Activated T-cell treated with anti-CD3 and anti-CD28 coated beads, Interleukin-2, amount 50 U/mL, for 72 hours (primary cell): ENCODE measurements at regions not wholly inside any gene's neighbourhood (a gene's known extent, or its start where the extent isn't known, plus 50 kb on each side); places are given as distances from the start of the nearest gene placed in this dataset.

Experiments used
- ATAC-seq, 2 donors: fragments of 150-1000 bp; cut with Tn5 transposase; replicated peaks in 1 of 2; 2 replicates each; pipeline ENCODE4 v1.10.0; 2021; ENCODE audit warnings: moderate library complexity in 2 of 2, mild to moderate bottlenecking in 1 of 2
- DNase-seq, 2 donors: peaks; one replicate each; pipeline ENCODE4 v3.0.0; 2021 to 2022; ENCODE audit warnings: mixed read lengths in 1 of 2
- H3K27ac Mint-ChIP-seq: one replicate; pipeline ENCODE4 v1.8.0; 2022; ENCODE audit warnings: mild to moderate bottlenecking, moderate library complexity, mixed read lengths
- H3K27me3 Mint-ChIP-seq: one replicate; pipeline ENCODE4 v1.8.0; 2022; ENCODE audit warnings: low read depth, mixed read lengths
- H3K36me3 Mint-ChIP-seq, 2 donors: one replicate each; pipeline ENCODE4 v1.8.0; 2022; ENCODE audit warnings: mixed read lengths in 2 of 2, mild to moderate bottlenecking in 1 of 2; ENCODE audit not compliant: insufficient read depth in 2 of 2
- H3K4me1 Mint-ChIP-seq: one replicate; pipeline ENCODE4 v1.8.0; 2022; ENCODE audit warnings: low read depth, mixed read lengths
- H3K4me3 Mint-ChIP-seq, 2 donors: one replicate each; pipeline ENCODE4 v1.8.0; 2022; ENCODE audit warnings: mild to moderate bottlenecking in 2 of 2, mixed read lengths in 2 of 2, moderate library complexity in 2 of 2
- H3K9me3 Mint-ChIP-seq, 2 donors: one replicate each; pipeline ENCODE4 v1.8.0; 2022; ENCODE audit warnings: mixed read lengths in 2 of 2

DNA sequence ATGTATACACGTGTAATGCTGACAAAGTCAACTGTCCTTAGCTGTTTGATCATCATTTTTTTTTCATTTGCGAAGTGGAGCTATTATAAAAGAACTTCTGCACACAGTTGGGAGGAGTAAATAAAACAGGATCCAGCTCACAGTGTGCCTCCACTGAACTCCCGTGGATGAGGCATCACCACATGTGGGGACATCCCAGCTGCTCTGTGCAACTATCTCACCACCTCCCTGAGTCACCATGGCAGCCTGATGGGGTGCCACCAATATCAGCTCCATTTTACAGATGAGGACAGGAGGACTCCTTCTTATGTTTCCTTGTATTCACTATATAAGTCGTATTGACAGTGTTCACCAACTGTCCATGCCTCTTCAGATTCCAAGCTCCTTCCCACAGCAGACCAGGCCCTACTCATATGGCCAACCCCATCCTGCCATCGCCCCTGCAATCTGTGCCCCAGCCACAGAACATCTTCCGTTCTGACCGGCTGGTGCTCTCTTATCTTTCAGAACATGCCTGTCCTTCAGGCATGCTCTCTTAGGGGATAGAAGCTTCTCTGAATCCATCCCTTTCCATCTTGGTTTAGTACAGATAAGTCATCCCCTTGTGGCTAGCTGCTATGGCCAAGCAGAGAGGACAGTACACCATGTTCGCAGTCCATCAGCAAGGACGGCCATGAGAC, 288.1 kb downstream of the RNF144A start:
- ATAC-seq (no peak), DNase-seq (no peak)
- H3K27ac Mint-ChIP-seq = no peak overlapping the region

GRCh38 chr2:7206111-7206810, 289.0 kb downstream of the RNF144A start:
- no peak overlapping the region for H3K27ac Mint-ChIP-seq
- H3K4me1 Mint-ChIP-seq = peaks cover 5% of the 10 kb centered on the region
- DNase-seq (no peak), ATAC-seq (no peak)
- no peaks in the 10 kb centered on the region for H3K9me3 Mint-ChIP-seq
- H3K36me3 Mint-ChIP-seq = no peaks in the 10 kb centered on the region
- no peaks in the 10 kb centered on the region for H3K27me3 Mint-ChIP-seq
- H3K4me3 Mint-ChIP-seq = no peak overlapping the region

More for the DNA sequence above, 288.1 kb downstream of the RNF144A start:
- Mint-ChIP-seq H3K4me1 (peaks cover 5% of the 10 kb centered on the region), H3K9me3 (no peaks in the 10 kb centered on the region), H3K27me3 (no peaks in the 10 kb centered on the region), H3K4me3 (no peak overlapping the region), H3K36me3 (no peaks in the 10 kb centered on the region)

GRCh38 chr2:7207631-7208030, 290.4 kb downstream of the RNF144A start:
- DNase-seq (no peak), ATAC-seq (no peak)
- Mint-ChIP-seq H3K4me1 (peaks cover 4% of the 10 kb centered on the region), H3K27me3 (no peaks in the 10 kb centered on the region), H3K4me3 (no peak overlapping the region), H3K9me3 (no peaks in the 10 kb centered on the region), H3K27ac (no peak overlapping the region), H3K36me3 (no peaks in the 10 kb centered on the region)

GRCh38 chr2:7209757-7210555, 292.7 kb downstream of the RNF144A start:
- no peak for ATAC-seq
- no peaks in the 10 kb centered on the region for H3K4me1 Mint-ChIP-seq
- no peak overlapping the region for H3K4me3 Mint-ChIP-seq
- no peaks in the 10 kb centered on the region for H3K27me3 Mint-ChIP-seq
- no peak for DNase-seq
- H3K27ac Mint-ChIP-seq = no peak overlapping the region
- no peaks in the 10 kb centered on the region for H3K9me3 Mint-ChIP-seq
- H3K36me3 Mint-ChIP-seq = no peaks in the 10 kb centered on the region

DNA sequence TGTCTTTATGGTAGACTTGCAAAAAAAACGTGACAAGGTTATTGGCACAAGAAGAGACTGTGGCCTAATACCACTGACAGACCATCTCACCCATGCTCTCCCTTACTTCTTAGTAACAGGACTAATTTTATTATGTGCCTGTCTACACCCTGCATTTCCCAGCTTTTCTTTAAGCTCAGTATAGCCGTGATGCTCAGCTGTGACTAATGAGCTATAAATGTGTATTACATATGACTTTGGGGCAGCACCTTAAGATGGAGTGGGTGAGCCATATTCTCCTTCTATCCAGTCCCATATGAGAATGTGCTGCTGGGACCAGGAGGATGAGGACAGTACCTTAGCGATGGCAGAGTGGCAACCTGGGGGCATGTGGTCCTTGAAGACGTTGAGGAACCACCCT, 293.5 kb downstream of the RNF144A start:
- no peaks in the 10 kb centered on the region for H3K27me3 Mint-ChIP-seq
- no peaks in the 10 kb centered on the region for H3K9me3 Mint-ChIP-seq
- no peaks in the 10 kb centered on the region for H3K36me3 Mint-ChIP-seq
- DNase-seq (no peak), ATAC-seq (no peak)
- H3K27ac Mint-ChIP-seq = no peak overlapping the region
- H3K4me1 Mint-ChIP-seq = no peaks in the 10 kb centered on the region
- no peak overlapping the region for H3K4me3 Mint-ChIP-seq

DNA sequence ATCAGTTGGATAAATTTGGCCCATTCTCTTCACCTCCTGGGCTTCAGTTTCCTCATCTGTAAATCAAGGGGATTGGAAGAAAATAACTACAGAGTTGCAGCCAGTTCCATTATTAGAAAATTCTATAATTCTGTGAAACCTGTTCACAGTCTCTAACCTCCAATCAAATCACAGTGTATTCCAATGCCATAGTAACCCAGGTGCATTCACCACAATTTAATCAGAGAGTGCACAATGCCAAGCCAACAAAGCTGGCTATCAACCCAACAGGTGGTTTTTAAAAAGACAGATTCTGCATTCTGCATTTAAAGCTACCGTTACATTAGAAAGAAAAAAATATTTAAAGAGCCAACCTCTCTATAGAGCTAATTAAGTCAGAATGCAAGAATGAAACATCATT, 308.6 kb downstream of the RNF144A start:
- no peak overlapping the region for H3K4me3 Mint-ChIP-seq
- ATAC-seq (no peak), DNase-seq (no peak)
- peaks cover 1 to 2% of the 10 kb centered on the region in 2 donors for H3K36me3 Mint-ChIP-seq
- no peaks in the 10 kb centered on the region for H3K27me3 Mint-ChIP-seq
- H3K9me3 Mint-ChIP-seq = peaks cover 0 to 1% of the 10 kb centered on the region in 2 donors
- no peaks in the 10 kb centered on the region for H3K4me1 Mint-ChIP-seq
- no peak overlapping the region for H3K27ac Mint-ChIP-seq

DNA sequence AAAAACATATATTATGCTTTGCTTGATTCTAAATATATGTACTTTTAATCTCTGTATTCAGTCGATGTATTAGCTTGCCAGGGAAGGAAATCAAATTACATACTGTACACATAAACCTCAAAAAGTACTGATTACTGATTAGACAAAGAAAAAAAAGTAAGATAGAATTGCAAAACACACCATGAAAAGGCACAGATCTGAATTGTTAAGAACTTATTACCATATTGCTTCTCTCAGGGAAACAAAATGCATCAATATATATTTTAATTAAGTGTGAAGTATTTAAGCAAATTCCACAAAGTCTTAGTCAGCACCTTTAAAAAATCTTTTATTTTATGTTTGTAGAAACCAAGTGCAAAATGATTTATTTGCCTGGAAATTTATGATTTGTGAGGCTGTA, 309.3 kb downstream of the RNF144A start:
- Mint-ChIP-seq H3K4me3 (no peak overlapping the region), H3K9me3 (no peaks in the 10 kb centered on the region), H3K27me3 (no peaks in the 10 kb centered on the region), H3K27ac (no peak overlapping the region), H3K4me1 (no peaks in the 10 kb centered on the region), H3K36me3 (peaks cover 0 to 2% of the 10 kb centered on the region in 2 donors)
- DNase-seq = no peak
- no peak for ATAC-seq

DNA sequence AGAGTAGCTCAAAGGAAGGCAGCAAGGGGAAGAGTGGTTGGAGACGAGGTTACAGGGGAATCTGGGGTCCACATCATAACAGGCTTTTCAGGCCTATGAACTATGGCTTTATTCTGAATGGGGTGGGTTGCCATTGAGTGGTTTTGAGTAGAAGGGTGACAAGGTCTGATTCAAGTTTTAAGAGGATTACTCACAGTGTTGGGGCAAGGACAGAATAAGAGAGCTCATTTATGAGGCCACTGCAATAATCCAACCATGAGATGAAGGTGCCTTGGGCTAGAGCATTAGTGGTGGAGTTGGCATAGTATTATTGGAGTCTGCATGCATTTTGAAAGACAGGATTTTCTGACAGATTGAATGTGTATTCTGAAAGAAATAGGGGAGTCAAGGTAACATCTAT, 315.9 kb downstream of the RNF144A start:
- no peaks in the 10 kb centered on the region for H3K4me1 Mint-ChIP-seq
- H3K36me3 Mint-ChIP-seq = no peaks in the 10 kb centered on the region
- H3K9me3 Mint-ChIP-seq = no peaks in the 10 kb centered on the region
- H3K27me3 Mint-ChIP-seq = no peaks in the 10 kb centered on the region
- H3K27ac Mint-ChIP-seq = no peak overlapping the region
- DNase-seq (no peak), ATAC-seq (no peak)
- H3K4me3 Mint-ChIP-seq = no peak overlapping the region

DNA sequence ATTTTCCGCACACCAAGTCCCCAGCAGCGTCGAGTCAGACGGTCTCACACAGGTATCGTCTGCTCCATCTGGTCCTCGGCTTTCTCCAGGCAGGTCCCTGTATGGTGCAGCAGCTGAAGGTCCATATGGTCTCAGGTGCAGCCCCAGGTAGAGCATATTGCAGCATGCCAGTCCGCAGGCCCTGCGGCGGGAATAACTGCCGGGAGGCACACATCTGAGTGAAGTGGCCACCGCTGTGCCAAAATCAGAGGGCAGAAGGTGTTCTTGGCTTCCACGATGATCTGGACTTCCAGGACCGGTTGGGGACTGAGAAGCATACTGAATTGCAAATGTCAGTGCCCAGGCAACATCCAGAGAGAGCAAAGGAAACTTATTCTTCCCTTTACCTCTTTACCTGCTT, 320.3 kb downstream of the RNF144A start:
- Mint-ChIP-seq H3K4me1 (no peaks in the 10 kb centered on the region), H3K27me3 (no peaks in the 10 kb centered on the region), H3K9me3 (no peaks in the 10 kb centered on the region), H3K27ac (no peak overlapping the region), H3K36me3 (no peaks in the 10 kb centered on the region), H3K4me3 (no peak overlapping the region)
- DNase-seq (no peak), ATAC-seq (no peak)

DNA sequence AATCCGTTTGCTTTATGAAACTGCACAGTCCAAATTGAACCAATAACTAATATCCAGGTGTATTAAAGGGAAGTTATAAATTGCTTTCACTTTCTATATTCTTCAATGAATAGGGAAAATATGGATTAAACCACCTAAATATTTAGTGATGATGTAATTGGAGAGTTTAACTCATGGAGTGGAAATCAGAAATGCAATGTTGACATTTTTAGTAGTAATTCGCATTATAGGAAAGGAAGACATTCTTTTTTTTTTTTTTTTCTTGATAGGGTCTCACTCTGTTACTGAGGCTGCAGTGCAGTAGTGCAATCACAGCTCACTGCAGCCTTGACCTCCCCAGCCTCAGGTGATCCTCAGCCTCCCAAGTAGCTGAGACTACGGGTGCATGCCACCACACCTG, 321.9 kb downstream of the RNF144A start:
- Mint-ChIP-seq H3K4me3 (no peak overlapping the region), H3K27ac (no peak overlapping the region), H3K27me3 (no peaks in the 10 kb centered on the region), H3K4me1 (no peaks in the 10 kb centered on the region), H3K9me3 (no peaks in the 10 kb centered on the region), H3K36me3 (no peaks in the 10 kb centered on the region)
- ATAC-seq (no peak), DNase-seq (no peak)

- ATAC-seq (no peak), DNase-seq (no peak)
- Mint-ChIP-seq H3K27ac (no peak overlapping the region), H3K9me3 (no peaks in the 10 kb centered on the region), H3K4me3 (no peak overlapping the region), H3K36me3 (no peaks in the 10 kb centered on the region), H3K4me1 (no peaks in the 10 kb centered on the region), H3K27me3 (no peaks in the 10 kb centered on the region)
These were observed 324.0 kb downstream of the RNF144A start for GRCh38 chr2:7241041-7241745.

GRCh38 chr2:7242189-7242867, 325.1 kb downstream of the RNF144A start:
- H3K4me1 Mint-ChIP-seq = no peaks in the 10 kb centered on the region
- ATAC-seq = no peak
- no peaks in the 10 kb centered on the region for H3K27me3 Mint-ChIP-seq
- no peaks in the 10 kb centered on the region for H3K9me3 Mint-ChIP-seq
- H3K27ac Mint-ChIP-seq = no peak overlapping the region
- H3K4me3 Mint-ChIP-seq = no peak overlapping the region
- no peaks in the 10 kb centered on the region for H3K36me3 Mint-ChIP-seq
- no peak for DNase-seq
